ENCODE measurements at regions not wholly inside any gene's neighbourhood (a gene's known extent, or its start where the extent isn't known, plus 50 kb on each side); places are given as distances from the start of the nearest gene placed in this dataset.

DNA sequence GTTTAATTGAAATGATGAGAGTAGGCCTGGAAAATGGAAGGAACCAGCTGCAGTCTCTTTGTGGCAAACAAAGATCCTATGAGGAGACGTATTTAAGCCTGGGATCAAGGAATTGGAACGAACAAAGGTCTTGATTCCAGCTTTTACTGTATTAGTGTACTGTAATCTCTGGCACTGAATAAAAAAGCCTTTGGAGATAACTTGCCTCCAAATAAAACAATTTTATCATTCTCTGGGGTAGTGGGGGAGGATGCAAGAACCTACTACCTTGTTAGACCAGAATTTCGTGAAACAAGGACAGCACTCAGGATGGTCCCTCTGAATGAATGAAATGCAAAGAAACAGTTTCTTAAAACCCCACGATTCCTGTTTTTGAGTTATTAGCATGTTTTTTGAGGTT, 134.2 kb downstream of the RWDD3 start:
- no peak for DNase-seq (ENCODE audit: low read depth)
- no peak overlapping the region for H3K4me3 ChIP-seq (ENCODE audit: low read depth, low read length)
- no peak for TF ChIP-seq CTCF (IDR thresholded peaks at IDR 0.05; ENCODE audit: control insufficient read depth, extremely low read depth, insufficient read depth)

GRCh38 chr1:95369985-95370690, 136.1 kb downstream of the RWDD3 start:
- DNase-seq (ENCODE audit: low read depth) = peak; percentile 57
- TF ChIP-seq CTCF (IDR thresholded peaks at IDR 0.05; ENCODE audit: control insufficient read depth, extremely low read depth, insufficient read depth) = no peak
- H3K4me3 ChIP-seq (ENCODE audit: low read depth, low read length) = peak overlapping the region; percentile 8; the same call in 1 of the 2 replicates

- DNase-seq (ENCODE audit: low read depth) = no peak
- TF ChIP-seq CTCF (IDR thresholded peaks at IDR 0.05; ENCODE audit: control insufficient read depth, extremely low read depth, insufficient read depth) = no peak
- H3K4me3 ChIP-seq (ENCODE audit: low read depth, low read length) = peak overlapping the region; percentile 10; the same call in 1 of the 2 replicates
These were observed 136.9 kb downstream of the RWDD3 start for GRCh38 chr1:95370691-95371562.

DNA sequence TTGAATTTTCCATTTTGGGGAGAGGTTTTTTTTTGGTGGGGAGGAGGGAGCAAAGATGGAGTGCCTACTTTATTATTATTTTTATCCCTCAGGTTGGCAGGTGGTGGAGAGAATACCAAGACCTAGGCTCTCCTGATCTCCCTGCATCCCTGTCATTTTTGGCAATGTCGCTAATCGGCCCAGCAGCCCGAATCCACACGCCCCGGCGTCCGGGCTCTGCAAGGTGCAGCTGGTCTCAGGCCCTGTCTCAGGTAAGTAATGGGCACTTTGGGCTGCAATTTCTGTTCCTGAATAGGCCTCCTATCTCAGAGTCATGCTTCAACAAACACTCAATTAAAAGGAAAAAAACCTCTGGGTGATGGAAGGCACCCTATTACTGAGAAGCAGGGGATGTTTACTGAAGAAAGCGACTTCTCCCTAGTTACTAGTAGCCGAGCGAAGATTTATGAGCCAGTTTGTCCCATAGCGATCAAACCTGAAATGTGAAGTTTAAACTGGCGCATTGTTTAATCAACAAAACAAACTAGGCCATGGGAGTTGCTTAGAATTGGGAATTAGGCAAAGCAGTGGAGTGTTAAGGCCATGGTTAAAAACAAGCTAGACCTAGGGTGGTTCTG, 137.8 kb downstream of the RWDD3 start:
- no peak for TF ChIP-seq CTCF (IDR thresholded peaks at IDR 0.05; ENCODE audit: control insufficient read depth, extremely low read depth, insufficient read depth)
- H3K4me3 ChIP-seq (ENCODE audit: low read depth, low read length) = no peak overlapping the region
- DNase-seq (ENCODE audit: low read depth) = no peak

DNA sequence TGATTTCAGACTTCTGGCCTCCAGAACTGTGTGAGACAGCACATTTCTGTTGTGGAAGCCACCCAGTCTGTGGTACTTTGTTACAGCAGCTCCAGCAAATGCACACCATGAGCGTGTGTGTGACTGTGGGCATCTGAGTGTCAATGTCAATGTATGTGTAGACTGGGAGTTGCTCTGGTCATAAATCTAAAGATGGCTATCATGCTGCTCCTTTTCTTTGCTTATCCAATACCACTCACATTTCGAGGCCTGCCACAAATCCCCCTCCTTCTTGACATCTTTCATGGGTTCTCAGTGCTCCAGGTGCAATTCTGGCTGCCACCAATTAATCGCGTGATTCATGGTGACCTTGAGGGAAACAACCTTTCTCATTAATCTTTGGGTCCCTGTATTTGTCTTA, 141.2 kb downstream of the RWDD3 start:
- no peak overlapping the region for H3K4me3 ChIP-seq (ENCODE audit: low read depth, low read length)
- no peak for TF ChIP-seq CTCF (IDR thresholded peaks at IDR 0.05; ENCODE audit: control insufficient read depth, extremely low read depth, insufficient read depth)
- no peak for DNase-seq (ENCODE audit: low read depth)

DNA sequence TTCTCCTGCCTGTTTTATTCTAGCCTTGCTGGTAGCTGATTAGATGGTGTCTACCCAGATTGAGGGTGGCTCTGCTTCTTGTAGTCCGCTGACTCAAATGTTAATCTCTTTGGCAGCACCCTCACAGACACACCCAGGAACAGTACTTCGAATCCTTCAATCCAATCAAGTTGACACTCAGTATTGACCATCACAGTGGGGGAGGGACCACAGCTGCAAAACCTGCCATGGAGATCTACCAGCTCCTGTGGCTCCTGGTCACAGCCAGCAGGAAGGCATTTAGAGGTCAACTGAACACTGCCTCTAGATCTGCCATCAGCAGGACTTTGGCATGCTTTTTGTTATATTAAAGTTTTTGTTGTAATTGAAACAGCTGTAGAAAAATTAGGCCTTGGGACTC, 146.9 kb downstream of the RWDD3 start:
- no peak for DNase-seq (ENCODE audit: low read depth)
- no peak for TF ChIP-seq CTCF (IDR thresholded peaks at IDR 0.05; ENCODE audit: control insufficient read depth, extremely low read depth, insufficient read depth)
- H3K4me3 ChIP-seq (ENCODE audit: low read depth, low read length) = no peak overlapping the region
